SK-N-MC (cell line): ENCODE measurements at regions not wholly inside any gene's neighbourhood (a gene's known extent, or its start where the extent isn't known, plus 50 kb on each side); places are given as distances from the start of the nearest gene placed in this dataset.

Experiments used
- DNase-seq: peaks from one replicate; pipeline ENCODE4 v3.0.0-alpha.2; 2011; ENCODE audit warnings: low read depth, low spot score
- H3K27ac ChIP-seq: fragments of 200-600 bp; sonication (generic); 2 replicates; pipeline ENCODE4 v1.5.1; 2016; ENCODE audit warnings: mixed run types
- H3K36me3 ChIP-seq: fragments of 200-600 bp; sonication (generic); 2 replicates; pipeline ENCODE4 v1.6.1; 2017; ENCODE audit warnings: antibody characterized with exemption, low read length, mixed read lengths; ENCODE audit not compliant: insufficient read depth
- H3K4me3 ChIP-seq: fragments of 200-600 bp; sonication (generic); 2 replicates; pipeline ENCODE4 v1.5.1; 2016
- H3K9ac ChIP-seq: fragments of 200-600 bp; sonication (generic); 2 replicates; pipeline ENCODE4 v1.8.0; 2017; ENCODE audit warnings: mixed run types, mixed read lengths; ENCODE audit not compliant: insufficient read length
- H3K9me3 ChIP-seq: fragments of 200-600 bp; sonication (generic); 2 replicates; pipeline ENCODE4 v1.6.1; 2017; ENCODE audit warnings: low read depth, mild to moderate bottlenecking, antibody characterized with exemption, low read length, moderate library complexity, mixed read lengths
- EZH2 ChIP-seq: fragments of 200-600 bp; sonication (generic); IDR thresholded peaks from one replicate; pipeline ENCODE4 v1.6.1; 2017; ENCODE audit warnings: antibody characterized with exemption
- FOXP2 ChIP-seq: optimal IDR thresholded peaks from 2 replicates; pipeline ENCODE3; 2011; ENCODE audit warnings: mild to moderate bottlenecking, moderate library complexity; ENCODE audit not compliant: insufficient read depth; ENCODE audit errors: extremely low read length, control extremely low read depth
- POLR2AphosphoS5 ChIP-seq: IDR thresholded peaks from 2 replicates; pipeline ENCODE4 v1.6.1; 2012; ENCODE audit warnings: mild to moderate bottlenecking, low read depth, low read length, borderline replicate concordance

GRCh38 chr2:191476901-191477300 lies 201.0 kb upstream of the NABP1 start:
- no peak for DNase-seq
- no peak for TF ChIP-seq POLR2AphosphoS5
- no peak for TF ChIP-seq EZH2
- no peak for TF ChIP-seq FOXP2
- Histone ChIP-seq H3K9ac (no peak overlapping the region), H3K9me3 (no peaks in the 10 kb centered on the region), H3K4me3 (no peak overlapping the region), H3K36me3 (no peaks in the 10 kb centered on the region), H3K27ac (no peak overlapping the region)

GRCh38 chr2:191478799-191479679 lies 198.9 kb upstream of the NABP1 start:
- no peak for DNase-seq
- TF ChIP-seq EZH2: no peak
- TF ChIP-seq FOXP2: no peak
- no peak for TF ChIP-seq POLR2AphosphoS5

GRCh38 chr2:191479680-191480023 lies 198.3 kb upstream of the NABP1 start:
- DNase-seq: no peak
- H3K9me3 ChIP-seq: no peaks in the 10 kb centered on the region
- no peak for TF ChIP-seq POLR2AphosphoS5
- TF ChIP-seq FOXP2: no peak
- TF ChIP-seq EZH2: no peak

More at GRCh38 chr2:191478799-191479679, 198.9 kb upstream of the NABP1 start:
- Histone ChIP-seq H3K27ac (no peak overlapping the region), H3K9ac (no peak overlapping the region), H3K9me3 (no peaks in the 10 kb centered on the region), H3K4me3 (no peak overlapping the region), H3K36me3 (no peaks in the 10 kb centered on the region)

GRCh38 chr2:191481305-191482070 lies 196.4 kb upstream of the NABP1 start:
- H3K36me3 ChIP-seq: no peaks in the 10 kb centered on the region
- DNase-seq: no peak
- H3K9me3 ChIP-seq: no peaks in the 10 kb centered on the region

More at GRCh38 chr2:191479680-191480023, 198.3 kb upstream of the NABP1 start:
- no peak overlapping the region for H3K27ac ChIP-seq
- no peak overlapping the region for H3K9ac ChIP-seq
- H3K4me3 ChIP-seq: no peak overlapping the region
- H3K36me3 ChIP-seq: no peaks in the 10 kb centered on the region

GRCh38 chr2:191483117-191483516 lies 194.8 kb upstream of the NABP1 start:
- no peak overlapping the region for H3K4me3 ChIP-seq
- no peak overlapping the region for H3K27ac ChIP-seq
- H3K9ac ChIP-seq: no peak overlapping the region
- H3K36me3 ChIP-seq: no peaks in the 10 kb centered on the region
- no peaks in the 10 kb centered on the region for H3K9me3 ChIP-seq
- DNase-seq: no peak
- TF ChIP-seq POLR2AphosphoS5 (no peak), EZH2 (no peak)

More at GRCh38 chr2:191481305-191482070, 196.4 kb upstream of the NABP1 start:
- H3K9ac ChIP-seq: no peak overlapping the region
- no peak for TF ChIP-seq FOXP2
- no peak overlapping the region for H3K4me3 ChIP-seq
- H3K27ac ChIP-seq: no peak overlapping the region

GRCh38 chr2:191486584-191487320 lies 191.2 kb upstream of the NABP1 start:
- no peak overlapping the region for H3K27ac ChIP-seq
- TF ChIP-seq FOXP2 (no peak), EZH2 (no peak), POLR2AphosphoS5 (no peak)
- no peak overlapping the region for H3K9ac ChIP-seq
- no peaks in the 10 kb centered on the region for H3K36me3 ChIP-seq
- no peak overlapping the region for H3K4me3 ChIP-seq
- no peak for DNase-seq
- H3K9me3 ChIP-seq: no peaks in the 10 kb centered on the region

- Histone ChIP-seq H3K27ac (no peak overlapping the region), H3K4me3 (no peak overlapping the region), H3K36me3 (no peaks in the 10 kb centered on the region), H3K9me3 (no peaks in the 10 kb centered on the region), H3K9ac (no peak overlapping the region)
- no peak for DNase-seq
- no peak for TF ChIP-seq FOXP2
Observed at GRCh38 chr2:191488135-191488534, 189.8 kb upstream of the NABP1 start.

- Histone ChIP-seq H3K27ac (peak overlapping the region; percentile 6), H3K36me3 (no peaks in the 10 kb centered on the region), H3K4me3 (peak overlapping the region; percentile 26; the same call in 1 of the 2 replicates), H3K9me3 (no peaks in the 10 kb centered on the region), H3K9ac (no peak overlapping the region)
- TF ChIP-seq EZH2 (no peak), POLR2AphosphoS5 (no peak), FOXP2 (no peak)
- DNase-seq: no peak
Observed at GRCh38 chr2:191489177-191489576, 188.8 kb upstream of the NABP1 start.
